GM23338 (cell line): ENCODE measurements at regions not wholly inside any gene's neighbourhood (a gene's known extent, or its start where the extent isn't known, plus 50 kb on each side); places are given as distances from the start of the nearest gene placed in this dataset.

Source experiments
- CREB1 ChIP-seq: fragments of 250-450 bp; sonication (Bioruptor Pico); IDR thresholded peaks from 2 replicates; pipeline ENCODE4 v1.5.0; 2020; ENCODE audit warnings: low read depth, mild to moderate bottlenecking, moderate library complexity
- EZH2 ChIP-seq: fragments of 200-600 bp; sonication (generic); IDR thresholded peaks from one replicate; pipeline ENCODE4 v1.8.0; 2017; ENCODE audit warnings: antibody characterized with exemption, mild to moderate bottlenecking, low read depth; ENCODE audit not compliant: unreplicated experiment
- EZH2phosphoT487 ChIP-seq: fragments of 200-600 bp; sonication (generic); IDR thresholded peaks from one replicate; pipeline ENCODE4 v1.8.1; 2018; ENCODE audit warnings: antibody characterized with exemption; ENCODE audit not compliant: unreplicated experiment
- POLR2AphosphoS5 ChIP-seq: IDR thresholded peaks from 2 replicates; pipeline ENCODE4 v1.6.1; 2016; ENCODE audit warnings: antibody characterized with exemption, low read depth
- STAT1 ChIP-seq: IDR thresholded peaks from one replicate; pipeline ENCODE4 v1.6.1; 2016; ENCODE audit warnings: antibody characterized with exemption; ENCODE audit not compliant: unreplicated experiment
- ZNF114 ChIP-seq: fragments of 250-450 bp; sonication (Bioruptor Pico); IDR thresholded peaks from 2 replicates; pipeline ENCODE4 v1.5.0; 2020; ENCODE audit warnings: mild to moderate bottlenecking, moderate library complexity
- ZNF331 ChIP-seq: fragments of 250-450 bp; sonication (Bioruptor Pico); IDR thresholded peaks from 2 replicates; pipeline ENCODE4 v1.5.0; 2020; ENCODE audit warnings: low read depth, mild to moderate bottlenecking, moderate library complexity
- TF ChIP-seq, protein P1 (sequence below), 2 experiments: fragments of 200-600 bp in 1 of 2; sonication (generic) in 1 of 2; conservative IDR thresholded peaks; 2 replicates each; pipeline versions ENCODE4 v1.5.1 to v1.6.1; 2016 to 2017; ENCODE audit warnings: antibody characterized with exemption in 2 of 2, low read depth in 2 of 2, mild to moderate bottlenecking in 2 of 2, moderate library complexity in 1 of 2
- TF ChIP-seq, protein P2 (sequence below): IDR thresholded peaks from one replicate; pipeline ENCODE4 v1.6.1; 2018; ENCODE audit warnings: antibody characterized with exemption; ENCODE audit not compliant: unreplicated experiment

DNA sequence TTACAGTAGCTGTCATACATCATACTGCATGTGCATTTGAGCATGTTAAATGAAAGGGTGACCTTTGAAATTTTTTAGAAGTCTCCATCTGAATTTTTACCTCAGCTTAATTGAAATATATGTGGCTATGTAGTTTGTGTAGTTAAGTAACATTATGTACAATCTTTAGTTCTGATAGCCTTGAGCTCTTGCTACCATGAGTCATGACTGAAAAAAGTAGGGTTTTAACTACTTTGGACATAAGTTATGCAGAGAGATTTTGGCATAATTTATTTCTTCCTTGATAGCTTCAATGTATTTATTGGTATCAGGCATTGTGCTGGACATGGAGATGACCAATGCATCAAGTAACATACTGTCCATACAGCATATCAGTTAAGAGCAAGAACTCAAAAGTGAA is 376.5 kb upstream of the ZNF717 start:
- TF ChIP-seq, protein P1, sequence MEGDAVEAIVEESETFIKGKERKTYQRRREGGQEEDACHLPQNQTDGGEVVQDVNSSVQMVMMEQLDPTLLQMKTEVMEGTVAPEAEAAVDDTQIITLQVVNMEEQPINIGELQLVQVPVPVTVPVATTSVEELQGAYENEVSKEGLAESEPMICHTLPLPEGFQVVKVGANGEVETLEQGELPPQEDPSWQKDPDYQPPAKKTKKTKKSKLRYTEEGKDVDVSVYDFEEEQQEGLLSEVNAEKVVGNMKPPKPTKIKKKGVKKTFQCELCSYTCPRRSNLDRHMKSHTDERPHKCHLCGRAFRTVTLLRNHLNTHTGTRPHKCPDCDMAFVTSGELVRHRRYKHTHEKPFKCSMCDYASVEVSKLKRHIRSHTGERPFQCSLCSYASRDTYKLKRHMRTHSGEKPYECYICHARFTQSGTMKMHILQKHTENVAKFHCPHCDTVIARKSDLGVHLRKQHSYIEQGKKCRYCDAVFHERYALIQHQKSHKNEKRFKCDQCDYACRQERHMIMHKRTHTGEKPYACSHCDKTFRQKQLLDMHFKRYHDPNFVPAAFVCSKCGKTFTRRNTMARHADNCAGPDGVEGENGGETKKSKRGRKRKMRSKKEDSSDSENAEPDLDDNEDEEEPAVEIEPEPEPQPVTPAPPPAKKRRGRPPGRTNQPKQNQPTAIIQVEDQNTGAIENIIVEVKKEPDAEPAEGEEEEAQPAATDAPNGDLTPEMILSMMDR (conservative IDR thresholded peaks at IDR 0.05; ENCODE audit: low read depth in 2 of 2): no peak
- TF ChIP-seq POLR2AphosphoS5: no peak
- no peak for TF ChIP-seq STAT1
- TF ChIP-seq, protein P2, sequence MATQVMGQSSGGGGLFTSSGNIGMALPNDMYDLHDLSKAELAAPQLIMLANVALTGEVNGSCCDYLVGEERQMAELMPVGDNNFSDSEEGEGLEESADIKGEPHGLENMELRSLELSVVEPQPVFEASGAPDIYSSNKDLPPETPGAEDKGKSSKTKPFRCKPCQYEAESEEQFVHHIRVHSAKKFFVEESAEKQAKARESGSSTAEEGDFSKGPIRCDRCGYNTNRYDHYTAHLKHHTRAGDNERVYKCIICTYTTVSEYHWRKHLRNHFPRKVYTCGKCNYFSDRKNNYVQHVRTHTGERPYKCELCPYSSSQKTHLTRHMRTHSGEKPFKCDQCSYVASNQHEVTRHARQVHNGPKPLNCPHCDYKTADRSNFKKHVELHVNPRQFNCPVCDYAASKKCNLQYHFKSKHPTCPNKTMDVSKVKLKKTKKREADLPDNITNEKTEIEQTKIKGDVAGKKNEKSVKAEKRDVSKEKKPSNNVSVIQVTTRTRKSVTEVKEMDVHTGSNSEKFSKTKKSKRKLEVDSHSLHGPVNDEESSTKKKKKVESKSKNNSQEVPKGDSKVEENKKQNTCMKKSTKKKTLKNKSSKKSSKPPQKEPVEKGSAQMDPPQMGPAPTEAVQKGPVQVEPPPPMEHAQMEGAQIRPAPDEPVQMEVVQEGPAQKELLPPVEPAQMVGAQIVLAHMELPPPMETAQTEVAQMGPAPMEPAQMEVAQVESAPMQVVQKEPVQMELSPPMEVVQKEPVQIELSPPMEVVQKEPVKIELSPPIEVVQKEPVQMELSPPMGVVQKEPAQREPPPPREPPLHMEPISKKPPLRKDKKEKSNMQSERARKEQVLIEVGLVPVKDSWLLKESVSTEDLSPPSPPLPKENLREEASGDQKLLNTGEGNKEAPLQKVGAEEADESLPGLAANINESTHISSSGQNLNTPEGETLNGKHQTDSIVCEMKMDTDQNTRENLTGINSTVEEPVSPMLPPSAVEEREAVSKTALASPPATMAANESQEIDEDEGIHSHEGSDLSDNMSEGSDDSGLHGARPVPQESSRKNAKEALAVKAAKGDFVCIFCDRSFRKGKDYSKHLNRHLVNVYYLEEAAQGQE: no peak
- no peak for TF ChIP-seq EZH2
- no peak for TF ChIP-seq CREB1 (CRISPR knock-in tag)
- no peak for TF ChIP-seq EZH2phosphoT487
- no peak for TF ChIP-seq ZNF331 (CRISPR knock-in tag)
- TF ChIP-seq ZNF114: no peak
